Prostate gland (tissue), 2 donors: ENCODE measurements at regions not wholly inside any gene's neighbourhood (a gene's known extent, or its start where the extent isn't known, plus 50 kb on each side); places are given as distances from the start of the nearest gene placed in this dataset.

Experiments
- DNase-seq: peaks from one replicate; pipeline ENCODE4 v3.0.0-alpha.2; 2019; ENCODE audit warnings: low spot score
- H3K27ac ChIP-seq, 2 donors: fragments of 200-600 bp; sonication (generic); 2 replicates each; pipeline ENCODE4 v1.5.1; 2017 to 2019
- H3K27me3 ChIP-seq: fragments of 200-600 bp; sonication (generic); replicated peaks from 2 replicates; pipeline ENCODE4 v1.5.1; 2019; ENCODE audit not compliant: insufficient read depth
- H3K36me3 ChIP-seq, 2 donors: fragments of 200-600 bp; sonication (generic); 1 replicate in 1 of 2; 2 replicates in 1 of 2; pipeline versions ENCODE4 v1.5.1 to v1.8.1; 2017 to 2019
- H3K4me1 ChIP-seq: fragments of 200-600 bp; sonication (generic); replicated peaks from 2 replicates; pipeline ENCODE4 v1.5.1; 2019
- H3K4me3 ChIP-seq, 2 donors: fragments of 200-600 bp; sonication (generic); 2 replicates each; pipeline ENCODE4 v1.5.1; 2017 to 2019
- H3K9me3 ChIP-seq: fragments of 200-600 bp; sonication (generic); 2 replicates; pipeline ENCODE4 v1.5.1; 2017
- CTCF ChIP-seq, 4 experiments: fragments of 200-600 bp in 2 of 4; fragments of 450-650 bp in 2 of 4; sonication (generic) in 2 of 4; IDR thresholded peaks; 1 replicate in 3 of 4; 2 replicates in 1 of 4; pipeline ENCODE4 v1.5.1; 2016 to 2019; ENCODE audit warnings: antibody characterized with exemption in 4 of 4, mild to moderate bottlenecking in 2 of 4, moderate library complexity in 2 of 4
- POLR2A ChIP-seq: fragments of 450-650 bp; IDR thresholded peaks from one replicate; pipeline ENCODE4 v1.6.1; 2016; ENCODE audit warnings: antibody characterized with exemption, mild to moderate bottlenecking
- POLR2AphosphoS5 ChIP-seq: sonication (generic); formaldehyde crosslinking; IDR thresholded peaks from one replicate; pipeline ENCODE4 v1.6.1; 2017; ENCODE audit warnings: antibody characterized with exemption
- WGBS: methylation state at CpG from one replicate; pipeline ENCODE4 v1.1.5; 2018; 5-methylcytosine and 5-hydroxymethylcytosine counted together
- intact Hi-C: fragments of 100-400 bp; cut with DNase I; formaldehyde crosslinking; loops from one replicate; pipeline ENCODE4 v1.14.2; 2022

- TF ChIP-seq POLR2AphosphoS5: no peak
- TF ChIP-seq CTCF (IDR thresholded peaks at IDR 0.05): no peak
- no peak for TF ChIP-seq POLR2A
Observed at GRCh38 chr21:29396951-29397455, 98.3 kb downstream of the BACH1 start.

GRCh38 chr21:29403301-29403700 lies 104.6 kb downstream of the BACH1 start:
- no peak for TF ChIP-seq POLR2A
- TF ChIP-seq POLR2AphosphoS5: no peak
- no peak for TF ChIP-seq CTCF (IDR thresholded peaks at IDR 0.05)
- intact Hi-C loops: no loop called here
- Histone ChIP-seq H3K4me3 (no peak overlapping the region), H3K27me3 (no peaks in the 10 kb centered on the region), H3K4me1 (no peaks in the 10 kb centered on the region), H3K27ac (no peak overlapping the region), H3K9me3 (no peaks in the 10 kb centered on the region), H3K36me3 (no peaks in the 10 kb centered on the region)
- no peak for DNase-seq

More at GRCh38 chr21:29396951-29397455, 98.3 kb downstream of the BACH1 start:
- no peaks in the 10 kb centered on the region for H3K36me3 ChIP-seq
- H3K27me3 ChIP-seq: no peaks in the 10 kb centered on the region
- DNase-seq: no peak
- 50% methylated on average over 3 of the region's 3 CpGs for WGBS
- H3K27ac ChIP-seq: no peak overlapping the region
- H3K9me3 ChIP-seq: no peaks in the 10 kb centered on the region
- no peaks in the 10 kb centered on the region for H3K4me1 ChIP-seq
- H3K4me3 ChIP-seq: no peak overlapping the region
- intact Hi-C loops: no loop called here

- intact Hi-C loops: no loop called here
- TF ChIP-seq POLR2A (no peak), CTCF (IDR thresholded peaks at IDR 0.05) (no peak), POLR2AphosphoS5 (no peak)
- Histone ChIP-seq H3K9me3 (no peaks in the 10 kb centered on the region), H3K4me3 (no peak overlapping the region), H3K27me3 (no peaks in the 10 kb centered on the region), H3K4me1 (no peaks in the 10 kb centered on the region), H3K36me3 (no peaks in the 10 kb centered on the region), H3K27ac (no peak overlapping the region)
- 69% methylated on average over 4 of the region's 4 CpGs for WGBS
- no peak for DNase-seq
Observed at GRCh38 chr21:29403922-29404538, 105.3 kb downstream of the BACH1 start.

GRCh38 chr21:29405503-29406122 lies 106.9 kb downstream of the BACH1 start:
- intact Hi-C loops: no loop called here

More at GRCh38 chr21:29405503-29406122, 106.9 kb downstream of the BACH1 start:
- H3K36me3 ChIP-seq: no peaks in the 10 kb centered on the region
- no peak overlapping the region for H3K27ac ChIP-seq
- TF ChIP-seq POLR2AphosphoS5 (no peak), POLR2A (no peak), CTCF (IDR thresholded peaks at IDR 0.05) (no peak)
- H3K4me3 ChIP-seq: no peak overlapping the region
- 96% methylated on average over 2 of the region's 2 CpGs for WGBS
- DNase-seq: no peak
- no peaks in the 10 kb centered on the region for H3K27me3 ChIP-seq
- no peaks in the 10 kb centered on the region for H3K9me3 ChIP-seq
- no peaks in the 10 kb centered on the region for H3K4me1 ChIP-seq
